HG03460 (cell line): ENCODE measurements at regions not wholly inside any gene's neighbourhood (a gene's known extent, or its start where the extent isn't known, plus 50 kb on each side); places are given as distances from the start of the nearest gene placed in this dataset.

Experiments used
- ATAC-seq: cut with Tn5 transposase; IDR thresholded peaks from one replicate; pipeline ENCODE4 v1.9.1; 2021; ENCODE audit not compliant: unreplicated experiment

DNA sequence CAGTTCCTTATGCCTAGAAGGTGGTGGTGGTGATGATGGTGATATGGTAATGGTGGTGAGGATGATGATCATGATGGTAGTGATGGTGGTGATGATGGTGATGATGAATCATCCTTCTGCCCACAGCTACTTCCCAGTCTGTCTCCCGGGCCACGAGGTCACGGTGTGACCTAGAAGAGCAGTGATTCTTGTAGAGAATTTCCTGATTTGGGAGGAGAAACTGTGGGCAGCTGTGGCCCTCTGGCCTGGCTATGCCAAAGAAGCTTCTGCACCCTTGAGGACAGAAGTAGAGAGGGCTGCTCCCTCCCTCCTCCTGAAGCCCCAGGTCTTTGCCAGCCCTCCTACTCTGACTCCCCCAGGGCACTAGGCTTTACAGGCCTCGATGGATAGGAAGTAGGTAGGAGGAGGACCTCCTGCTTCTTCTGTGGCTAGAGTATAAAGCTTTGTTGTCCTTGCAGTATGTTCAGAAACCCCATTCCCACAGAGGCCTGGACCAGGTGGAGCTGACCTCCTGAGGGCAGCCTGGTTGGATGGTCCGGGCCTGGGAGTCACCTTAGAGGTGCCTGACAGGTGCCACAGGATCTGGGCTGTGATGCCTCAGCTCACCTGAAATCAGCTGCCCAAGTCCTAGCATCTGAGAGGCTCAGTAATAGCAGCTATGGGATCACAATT is 57.9 kb upstream of the EPAS1 start:
- no peak for ATAC-seq

DNA sequence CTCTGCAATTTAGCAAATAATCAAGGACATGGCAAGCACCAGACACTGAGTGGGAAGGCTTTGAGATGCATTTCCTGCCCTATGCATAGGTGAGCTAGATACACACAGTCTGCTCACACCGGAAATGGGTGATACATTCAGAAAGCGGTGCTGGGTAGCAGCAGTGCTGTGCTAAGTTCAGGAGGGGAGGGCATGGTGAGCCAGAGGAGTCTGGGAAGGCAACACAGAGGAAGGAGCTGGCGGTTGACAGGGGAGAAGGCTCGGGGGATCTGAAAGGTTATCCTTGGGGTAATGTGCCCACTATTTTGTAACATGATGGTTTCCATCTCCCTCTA is 57.4 kb upstream of the EPAS1 start:
- ATAC-seq: no peak

DNA sequence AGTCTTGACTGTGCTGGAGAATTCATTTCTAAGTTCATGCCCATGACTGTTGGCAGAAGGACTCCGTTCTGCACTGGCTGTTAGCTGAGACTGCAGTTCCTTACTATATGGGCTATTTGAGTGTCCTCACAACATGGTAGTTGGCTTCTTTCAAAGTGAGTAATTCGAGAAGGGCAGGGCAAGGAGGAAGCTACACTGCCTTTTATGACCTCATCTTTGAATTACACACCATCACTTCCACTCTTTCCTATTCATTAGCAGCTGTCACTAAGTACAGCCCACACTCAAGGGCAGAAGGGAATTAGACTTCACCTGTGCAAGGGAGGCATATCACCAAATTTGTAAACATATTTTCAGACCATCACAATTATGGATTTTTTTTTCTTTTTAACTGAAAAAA is 55.9 kb upstream of the EPAS1 start:
- ATAC-seq: no peak

DNA sequence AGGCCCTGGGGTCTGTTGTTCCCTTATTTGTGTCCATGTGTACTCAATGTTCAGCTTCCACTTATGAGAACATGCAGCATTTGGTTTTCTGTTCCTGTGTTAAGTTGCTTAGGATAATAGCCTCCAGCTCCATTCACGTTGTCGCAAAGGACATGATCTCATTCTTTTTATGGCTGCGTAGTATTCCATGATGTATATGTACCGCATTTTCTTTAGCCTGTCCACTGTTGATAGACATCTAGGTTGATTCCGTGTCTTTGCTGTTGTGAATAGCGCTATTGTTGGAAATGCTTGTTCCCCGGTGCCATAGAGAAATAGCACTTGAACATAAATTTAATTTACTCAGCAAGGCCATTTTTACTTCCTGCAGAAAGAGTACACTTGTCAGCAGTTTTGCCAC is 51.3 kb upstream of the EPAS1 start:
- no peak for ATAC-seq

DNA sequence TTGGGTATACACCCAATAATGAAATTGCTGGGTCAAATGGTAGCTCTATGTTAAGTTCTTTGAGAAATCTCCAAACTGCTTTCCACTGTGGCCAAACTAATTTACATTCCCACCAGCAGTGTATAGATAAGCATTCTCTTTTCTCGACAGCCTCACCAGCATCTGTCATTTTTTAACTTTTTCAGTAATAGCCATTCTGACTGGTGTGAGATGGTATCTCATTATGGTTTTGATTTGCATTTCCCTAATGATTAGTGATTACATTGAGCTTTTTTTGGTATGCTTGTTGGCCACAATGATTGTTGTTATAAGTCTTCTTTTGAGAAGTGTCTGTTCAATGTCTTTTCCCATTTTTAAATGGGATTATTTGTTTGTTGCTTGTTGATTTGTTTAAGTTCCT is 50.4 kb upstream of the EPAS1 start:
- ATAC-seq: peak; percentile 95
